ENCODE measurements at regions not wholly inside any gene's neighbourhood (a gene's known extent, or its start where the extent isn't known, plus 50 kb on each side); places are given as distances from the start of the nearest gene placed in this dataset.

- Histone ChIP-seq H3K9ac (no peak overlapping the region), H3K4me1 (no peaks in the 10 kb centered on the region), H3K9me3 (ENCODE audit: low read depth) (no peaks in the 10 kb centered on the region), H3K4me3 (no peak overlapping the region), H3K27me3 (no peaks in the 10 kb centered on the region), H4K20me1 (ENCODE audit: low read depth) (no peaks in the 10 kb centered on the region), H3K79me2 (ENCODE audit: low read depth) (no peaks in the 10 kb centered on the region), H2AFZ (replicated peaks) (no peak overlapping the region), H3K4me2 (no peak overlapping the region), H3K27ac (no peak overlapping the region), H3F3A (ENCODE audit: low read depth) (no peaks in the 10 kb centered on the region), H3K36me3 (no peaks in the 10 kb centered on the region)
- no peak for TF ChIP-seq EZH2 (IDR thresholded peaks at IDR 0.05)
- TF ChIP-seq EZH2phosphoT487 (IDR thresholded peaks at IDR 0.05): no peak
- TF ChIP-seq, protein P1, sequence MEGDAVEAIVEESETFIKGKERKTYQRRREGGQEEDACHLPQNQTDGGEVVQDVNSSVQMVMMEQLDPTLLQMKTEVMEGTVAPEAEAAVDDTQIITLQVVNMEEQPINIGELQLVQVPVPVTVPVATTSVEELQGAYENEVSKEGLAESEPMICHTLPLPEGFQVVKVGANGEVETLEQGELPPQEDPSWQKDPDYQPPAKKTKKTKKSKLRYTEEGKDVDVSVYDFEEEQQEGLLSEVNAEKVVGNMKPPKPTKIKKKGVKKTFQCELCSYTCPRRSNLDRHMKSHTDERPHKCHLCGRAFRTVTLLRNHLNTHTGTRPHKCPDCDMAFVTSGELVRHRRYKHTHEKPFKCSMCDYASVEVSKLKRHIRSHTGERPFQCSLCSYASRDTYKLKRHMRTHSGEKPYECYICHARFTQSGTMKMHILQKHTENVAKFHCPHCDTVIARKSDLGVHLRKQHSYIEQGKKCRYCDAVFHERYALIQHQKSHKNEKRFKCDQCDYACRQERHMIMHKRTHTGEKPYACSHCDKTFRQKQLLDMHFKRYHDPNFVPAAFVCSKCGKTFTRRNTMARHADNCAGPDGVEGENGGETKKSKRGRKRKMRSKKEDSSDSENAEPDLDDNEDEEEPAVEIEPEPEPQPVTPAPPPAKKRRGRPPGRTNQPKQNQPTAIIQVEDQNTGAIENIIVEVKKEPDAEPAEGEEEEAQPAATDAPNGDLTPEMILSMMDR (IDR thresholded peaks at IDR 0.05): no peak
- no peak for DNase-seq (ENCODE audit: low spot score)
- no peaks in the 10 kb centered on the region for H3K9me3 Mint-ChIP-seq
- H3K27me3 Mint-ChIP-seq (ENCODE audit: insufficient read depth, low read depth): no peaks in the 10 kb centered on the region
- no peaks in the 10 kb centered on the region for H3K36me3 Mint-ChIP-seq
- no peak overlapping the region for H3K27ac Mint-ChIP-seq
- H3K4me1 Mint-ChIP-seq: no peaks in the 10 kb centered on the region
- H3K4me3 Mint-ChIP-seq: no peak overlapping the region
Observed at GRCh38 chr10:118505363-118505762, 90.1 kb downstream of the PRLHR start.

- H3K9ac ChIP-seq: no peak overlapping the region
- no peaks in the 10 kb centered on the region for H3K4me1 Mint-ChIP-seq
- H3K27me3 Mint-ChIP-seq (ENCODE audit: insufficient read depth, low read depth): no peaks in the 10 kb centered on the region
- no peaks in the 10 kb centered on the region for H3K4me1 ChIP-seq
- no peaks in the 10 kb centered on the region for H3K9me3 Mint-ChIP-seq
- TF ChIP-seq EZH2phosphoT487 (IDR thresholded peaks at IDR 0.05) (no peak), EZH2 (IDR thresholded peaks at IDR 0.05) (no peak)
- TF ChIP-seq, protein P1 (IDR thresholded peaks at IDR 0.05): no peak
- no peaks in the 10 kb centered on the region for H3K36me3 Mint-ChIP-seq
- no peaks in the 10 kb centered on the region for H3K27me3 ChIP-seq
- no peaks in the 10 kb centered on the region for H3K36me3 ChIP-seq
- no peaks in the 10 kb centered on the region for H3K79me2 ChIP-seq (ENCODE audit: low read depth)
- no peaks in the 10 kb centered on the region for H4K20me1 ChIP-seq (ENCODE audit: low read depth)
- H3F3A ChIP-seq (ENCODE audit: low read depth): no peaks in the 10 kb centered on the region
- no peaks in the 10 kb centered on the region for H3K9me3 ChIP-seq (ENCODE audit: low read depth)
- no peak overlapping the region for H3K4me3 ChIP-seq
- H3K27ac Mint-ChIP-seq: no peak overlapping the region
- H3K4me2 ChIP-seq: no peak overlapping the region
- H3K27ac ChIP-seq: no peak overlapping the region
- peak; percentile 62 for DNase-seq (ENCODE audit: low spot score)
- no peak overlapping the region for H3K4me3 Mint-ChIP-seq
- H2AFZ ChIP-seq (replicated peaks): no peak overlapping the region
Observed at GRCh38 chr10:118504467-118505205, 90.8 kb downstream of the PRLHR start.

DNA sequence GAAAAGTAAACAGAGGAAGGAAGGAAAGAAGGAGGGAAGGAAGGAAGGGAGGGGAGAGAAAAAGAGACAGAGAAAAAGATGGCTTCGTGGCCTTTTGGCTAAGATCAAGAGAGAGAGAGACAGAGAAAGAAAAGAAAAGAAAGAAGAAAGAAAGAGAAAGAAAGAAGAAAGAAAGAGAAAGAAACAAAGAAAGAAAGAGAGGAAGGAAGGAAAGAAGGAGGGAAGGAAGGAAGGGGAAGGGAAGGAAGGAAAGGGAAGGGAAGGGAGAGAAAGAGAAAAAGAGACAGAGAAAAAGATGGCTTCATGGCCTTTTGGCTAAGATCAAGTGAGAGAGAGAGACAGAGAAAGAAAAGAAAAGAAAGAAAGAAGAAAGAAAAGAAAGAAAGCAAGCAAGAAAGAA is 91.4 kb downstream of the PRLHR start:
- TF ChIP-seq EZH2 (IDR thresholded peaks at IDR 0.05) (no peak), EZH2phosphoT487 (IDR thresholded peaks at IDR 0.05) (no peak)
- TF ChIP-seq, protein P1 (IDR thresholded peaks at IDR 0.05): no peak
- no peak overlapping the region for H3K27ac Mint-ChIP-seq
- Histone ChIP-seq H4K20me1 (ENCODE audit: low read depth) (no peaks in the 10 kb centered on the region), H3K4me3 (no peak overlapping the region), H3K79me2 (ENCODE audit: low read depth) (no peaks in the 10 kb centered on the region), H3K4me1 (no peaks in the 10 kb centered on the region), H3K27ac (no peak overlapping the region), H3K4me2 (no peak overlapping the region), H3K36me3 (no peaks in the 10 kb centered on the region), H3K9ac (no peak overlapping the region), H3F3A (ENCODE audit: low read depth) (no peaks in the 10 kb centered on the region), H3K9me3 (ENCODE audit: low read depth) (no peaks in the 10 kb centered on the region), H2AFZ (replicated peaks) (no peak overlapping the region), H3K27me3 (no peaks in the 10 kb centered on the region)
- H3K27me3 Mint-ChIP-seq (ENCODE audit: insufficient read depth, low read depth): no peaks in the 10 kb centered on the region
- H3K9me3 Mint-ChIP-seq: no peaks in the 10 kb centered on the region
- no peak for DNase-seq (ENCODE audit: low spot score)
- no peaks in the 10 kb centered on the region for H3K36me3 Mint-ChIP-seq
- no peak overlapping the region for H3K4me3 Mint-ChIP-seq
- no peaks in the 10 kb centered on the region for H3K4me1 Mint-ChIP-seq
